OCI-LY7 (cell line): ENCODE measurements at regions not wholly inside any gene's neighbourhood (a gene's known extent, or its start where the extent isn't known, plus 50 kb on each side); places are given as distances from the start of the nearest gene placed in this dataset.

Source experiments
- EZH2phosphoT487 ChIP-seq: fragments of 200-600 bp; sonication (generic); IDR thresholded peaks from 2 replicates; pipeline ENCODE4 v1.6.1; 2018; ENCODE audit warnings: low read depth, borderline replicate concordance, mild to moderate bottlenecking, mixed run types, antibody characterized with exemption, low read length, moderate library complexity, mixed read lengths
- TF ChIP-seq, protein P1 (sequence below): fragments of 200-600 bp; sonication (generic); conservative IDR thresholded peaks from 2 replicates; pipeline ENCODE4 v1.5.1; 2014; ENCODE audit warnings: mild to moderate bottlenecking, antibody characterized with exemption, low read length, moderate library complexity, mixed read lengths

DNA sequence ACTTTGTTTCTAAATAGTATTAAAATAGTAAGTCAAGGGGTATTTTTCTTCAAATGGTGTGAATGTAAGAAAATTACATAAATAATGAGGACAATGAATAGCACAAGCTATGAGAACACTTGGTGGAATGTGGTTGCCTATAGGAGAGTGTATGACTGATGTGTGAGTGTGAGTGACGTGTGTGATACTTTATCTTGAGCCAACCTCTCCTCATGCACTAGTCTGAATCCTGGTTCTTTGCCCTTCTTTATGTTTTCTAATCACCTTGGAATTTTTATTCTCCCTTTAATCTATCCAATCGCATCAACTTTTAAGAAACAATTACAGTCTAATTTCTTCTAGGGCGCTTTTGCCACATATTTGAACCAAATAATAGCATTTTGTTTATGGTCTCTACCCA lies 98.2 kb downstream of the YIPF7 start:
- TF ChIP-seq, protein P1, sequence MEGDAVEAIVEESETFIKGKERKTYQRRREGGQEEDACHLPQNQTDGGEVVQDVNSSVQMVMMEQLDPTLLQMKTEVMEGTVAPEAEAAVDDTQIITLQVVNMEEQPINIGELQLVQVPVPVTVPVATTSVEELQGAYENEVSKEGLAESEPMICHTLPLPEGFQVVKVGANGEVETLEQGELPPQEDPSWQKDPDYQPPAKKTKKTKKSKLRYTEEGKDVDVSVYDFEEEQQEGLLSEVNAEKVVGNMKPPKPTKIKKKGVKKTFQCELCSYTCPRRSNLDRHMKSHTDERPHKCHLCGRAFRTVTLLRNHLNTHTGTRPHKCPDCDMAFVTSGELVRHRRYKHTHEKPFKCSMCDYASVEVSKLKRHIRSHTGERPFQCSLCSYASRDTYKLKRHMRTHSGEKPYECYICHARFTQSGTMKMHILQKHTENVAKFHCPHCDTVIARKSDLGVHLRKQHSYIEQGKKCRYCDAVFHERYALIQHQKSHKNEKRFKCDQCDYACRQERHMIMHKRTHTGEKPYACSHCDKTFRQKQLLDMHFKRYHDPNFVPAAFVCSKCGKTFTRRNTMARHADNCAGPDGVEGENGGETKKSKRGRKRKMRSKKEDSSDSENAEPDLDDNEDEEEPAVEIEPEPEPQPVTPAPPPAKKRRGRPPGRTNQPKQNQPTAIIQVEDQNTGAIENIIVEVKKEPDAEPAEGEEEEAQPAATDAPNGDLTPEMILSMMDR: no peak
- TF ChIP-seq EZH2phosphoT487: no peak
